Uterus (tissue), 3 donors: ENCODE measurements at regions not wholly inside any gene's neighbourhood (a gene's known extent, or its start where the extent isn't known, plus 50 kb on each side); places are given as distances from the start of the nearest gene placed in this dataset.

Experiments used
- DNase-seq, 2 donors: peaks; one replicate each; pipeline ENCODE4 v3.0.0-alpha.2; 2019 to 2020
- H3K27ac ChIP-seq, 2 donors: fragments of 200-600 bp; sonication (generic); 1 replicate in 1 of 2; 2 replicates in 1 of 2; pipeline ENCODE4 v1.5.1; 2016 to 2018
- H3K27me3 ChIP-seq, 2 donors: fragments of 200-600 bp; sonication (generic); one replicate each; pipeline ENCODE4 v1.5.1; 2018 to 2019; ENCODE audit warnings: control low read depth in 1 of 2
- H3K36me3 ChIP-seq, 2 donors: fragments of 200-600 bp; sonication (generic); one replicate each; pipeline ENCODE4 v1.5.1; 2019; ENCODE audit warnings: control low read depth in 1 of 2
- H3K4me1 ChIP-seq, 2 donors: fragments of 200-600 bp; sonication (generic); one replicate each; pipeline ENCODE4 v1.5.1; 2018 to 2019; ENCODE audit warnings: control low read depth in 1 of 2
- H3K4me3 ChIP-seq, 2 donors: fragments of 200-600 bp; sonication (generic); 1 replicate in 1 of 2; 2 replicates in 1 of 2; pipeline ENCODE4 v1.5.1; 2018 to 2019; ENCODE audit warnings: mild to moderate bottlenecking in 1 of 2
- H3K9me3 ChIP-seq, 2 donors: fragments of 200-600 bp; sonication (generic); one replicate each; pipeline ENCODE4 v1.5.1; 2019; ENCODE audit warnings: control low read depth in 1 of 2
- POLR2A ChIP-seq, 2 donors: fragments of 450-650 bp; IDR thresholded peaks; one replicate each; pipeline ENCODE4 v1.6.1; 2016; ENCODE audit warnings: antibody characterized with exemption in 2 of 2, mild to moderate bottlenecking in 1 of 2, moderate library complexity in 1 of 2
- intact Hi-C: fragments of 100-400 bp; cut with DNase I; formaldehyde crosslinking; loops from one replicate; pipeline ENCODE4 v1.15.1; 2023; ENCODE audit warnings: low total_unique reads
- TF ChIP-seq, protein P1 (sequence below), 4 experiments: fragments of 200-600 bp in 2 of 4; fragments of 450-650 bp in 2 of 4; sonication (generic) in 2 of 4; IDR thresholded peaks; one replicate each; pipeline ENCODE4 v1.5.1; 2016 to 2019; ENCODE audit warnings: antibody characterized with exemption in 4 of 4, mild to moderate bottlenecking in 2 of 4, moderate library complexity in 1 of 4
- donor health status: DM: yes; HTN: yes; CAD: no.

DNA sequence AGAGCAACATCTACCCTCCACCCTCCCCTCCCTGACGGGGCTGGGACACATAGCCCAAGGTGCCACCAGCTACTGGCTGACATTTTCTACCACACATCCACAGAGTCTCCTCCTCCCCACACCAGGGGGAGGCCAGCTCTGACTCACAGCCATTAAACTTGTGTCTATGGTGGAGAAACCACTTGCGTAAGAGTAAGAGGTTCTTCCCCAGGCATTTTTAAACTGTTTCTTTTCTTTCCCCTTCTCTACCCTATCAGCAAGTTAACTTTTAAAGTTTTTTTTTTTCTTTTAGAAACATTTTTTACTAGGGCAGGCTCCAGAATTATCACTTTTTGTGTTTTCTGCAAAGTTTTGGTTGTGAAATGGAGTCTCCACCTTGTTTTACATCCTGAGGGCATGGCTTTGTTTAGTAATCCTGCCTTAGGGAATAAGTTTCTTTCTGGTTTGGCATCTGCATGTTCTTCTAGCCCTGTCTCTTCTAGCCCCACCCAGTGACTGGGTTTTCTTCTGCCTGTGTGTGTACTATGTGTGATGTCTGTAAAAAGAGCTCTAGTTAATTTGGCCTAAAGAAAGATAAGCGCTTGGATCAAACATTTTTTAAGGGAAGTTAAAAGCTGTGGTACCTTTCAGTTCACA is 148.8 kb upstream of the GADL1 start:
- no peak for DNase-seq
- Histone ChIP-seq H3K9me3 (no peaks in the 10 kb centered on the region), H3K4me3 (no peak overlapping the region), H3K27ac (no peak overlapping the region), H3K4me1 (no peaks in the 10 kb centered on the region), H3K36me3 (no peaks in the 10 kb centered on the region), H3K27me3 (no peaks in the 10 kb centered on the region)
- TF ChIP-seq, protein P1, sequence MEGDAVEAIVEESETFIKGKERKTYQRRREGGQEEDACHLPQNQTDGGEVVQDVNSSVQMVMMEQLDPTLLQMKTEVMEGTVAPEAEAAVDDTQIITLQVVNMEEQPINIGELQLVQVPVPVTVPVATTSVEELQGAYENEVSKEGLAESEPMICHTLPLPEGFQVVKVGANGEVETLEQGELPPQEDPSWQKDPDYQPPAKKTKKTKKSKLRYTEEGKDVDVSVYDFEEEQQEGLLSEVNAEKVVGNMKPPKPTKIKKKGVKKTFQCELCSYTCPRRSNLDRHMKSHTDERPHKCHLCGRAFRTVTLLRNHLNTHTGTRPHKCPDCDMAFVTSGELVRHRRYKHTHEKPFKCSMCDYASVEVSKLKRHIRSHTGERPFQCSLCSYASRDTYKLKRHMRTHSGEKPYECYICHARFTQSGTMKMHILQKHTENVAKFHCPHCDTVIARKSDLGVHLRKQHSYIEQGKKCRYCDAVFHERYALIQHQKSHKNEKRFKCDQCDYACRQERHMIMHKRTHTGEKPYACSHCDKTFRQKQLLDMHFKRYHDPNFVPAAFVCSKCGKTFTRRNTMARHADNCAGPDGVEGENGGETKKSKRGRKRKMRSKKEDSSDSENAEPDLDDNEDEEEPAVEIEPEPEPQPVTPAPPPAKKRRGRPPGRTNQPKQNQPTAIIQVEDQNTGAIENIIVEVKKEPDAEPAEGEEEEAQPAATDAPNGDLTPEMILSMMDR (IDR thresholded peaks at IDR 0.05) = no peak
- TF ChIP-seq POLR2A (IDR thresholded peaks at IDR 0.05) = no peak
- intact Hi-C loops = no loop called here

DNA sequence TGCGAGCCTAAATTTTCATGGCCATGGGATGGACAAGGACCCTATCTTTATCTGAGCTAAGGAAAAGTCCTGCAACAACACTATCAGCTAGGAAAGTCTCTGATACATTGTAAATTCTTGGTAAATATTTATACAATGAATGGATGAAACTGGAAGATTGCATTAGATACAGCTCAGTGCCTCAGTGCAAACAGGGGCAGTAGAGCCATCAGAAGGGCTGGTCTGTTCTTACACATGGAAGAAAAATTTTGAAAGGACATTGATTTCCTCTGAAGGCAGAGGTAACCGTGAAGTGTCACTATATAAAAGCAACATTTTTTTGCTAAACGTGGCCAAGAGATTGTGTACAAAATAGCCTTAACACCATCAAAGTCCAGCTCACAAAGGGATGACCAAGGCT is 153.2 kb upstream of the GADL1 start:
- no peaks in the 10 kb centered on the region for H3K9me3 ChIP-seq
- no peak overlapping the region for H3K4me3 ChIP-seq
- no peak overlapping the region for H3K27ac ChIP-seq
- TF ChIP-seq POLR2A (IDR thresholded peaks at IDR 0.05) = no peak
- TF ChIP-seq, protein P1 (IDR thresholded peaks at IDR 0.05) = no peak
- no peaks in the 10 kb centered on the region for H3K27me3 ChIP-seq
- H3K36me3 ChIP-seq = no peaks in the 10 kb centered on the region
- intact Hi-C loops = no loop called here
- H3K4me1 ChIP-seq = no peaks in the 10 kb centered on the region
- DNase-seq = no peak

DNA sequence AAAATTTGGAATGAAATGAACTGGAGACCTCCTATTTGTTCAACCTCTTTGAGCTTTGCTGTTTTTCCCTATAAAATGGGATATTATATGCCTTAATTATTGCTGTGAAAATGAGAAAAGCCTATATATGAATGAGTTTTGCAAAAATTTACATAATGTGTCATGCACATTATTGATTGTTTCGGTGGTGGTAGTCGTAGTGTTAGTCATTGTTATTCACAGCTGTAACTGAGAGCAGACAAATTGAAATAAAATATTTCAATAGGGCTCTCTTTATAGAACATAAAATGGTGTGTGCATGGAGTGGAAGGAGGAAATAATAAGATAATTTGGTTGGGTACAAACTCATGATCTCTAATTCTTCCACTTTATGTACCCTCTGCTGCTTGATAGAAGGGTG is 153.7 kb upstream of the GADL1 start:
- no peaks in the 10 kb centered on the region for H3K36me3 ChIP-seq
- no peaks in the 10 kb centered on the region for H3K4me1 ChIP-seq
- no peaks in the 10 kb centered on the region for H3K9me3 ChIP-seq
- H3K4me3 ChIP-seq = no peak overlapping the region
- H3K27me3 ChIP-seq = no peaks in the 10 kb centered on the region
- intact Hi-C loops = no loop called here
- TF ChIP-seq, protein P1 (IDR thresholded peaks at IDR 0.05) = no peak
- TF ChIP-seq POLR2A (IDR thresholded peaks at IDR 0.05) = no peak
- DNase-seq = no peak
- H3K27ac ChIP-seq = no peak overlapping the region

DNA sequence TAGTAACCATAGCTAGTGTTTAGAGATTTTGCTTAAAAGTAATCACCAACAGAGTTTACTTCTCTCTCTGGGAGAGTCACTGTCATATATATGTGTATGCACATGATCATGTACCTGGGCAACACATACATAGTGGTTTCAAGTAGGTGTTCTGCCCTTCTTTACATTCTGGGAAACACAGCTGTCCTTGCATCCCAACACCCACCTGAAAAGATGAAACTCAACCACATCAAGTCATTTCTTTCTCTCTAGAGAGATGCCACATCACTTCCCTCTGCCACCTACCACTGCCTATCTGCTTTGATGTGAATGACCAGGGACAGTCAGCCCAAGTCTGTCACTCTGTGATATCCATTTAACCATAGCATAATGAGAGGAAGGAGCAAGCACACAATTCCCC is 155.8 kb upstream of the GADL1 start:
- no peaks in the 10 kb centered on the region for H3K36me3 ChIP-seq
- H3K4me1 ChIP-seq = no peaks in the 10 kb centered on the region
- intact Hi-C loops = no loop called here
- H3K27ac ChIP-seq = no peak overlapping the region
- no peak for DNase-seq
- H3K9me3 ChIP-seq = no peaks in the 10 kb centered on the region
- TF ChIP-seq, protein P1 (IDR thresholded peaks at IDR 0.05) = no peak
- TF ChIP-seq POLR2A (IDR thresholded peaks at IDR 0.05) = no peak
- H3K27me3 ChIP-seq = no peaks in the 10 kb centered on the region
- H3K4me3 ChIP-seq = no peak overlapping the region

DNA sequence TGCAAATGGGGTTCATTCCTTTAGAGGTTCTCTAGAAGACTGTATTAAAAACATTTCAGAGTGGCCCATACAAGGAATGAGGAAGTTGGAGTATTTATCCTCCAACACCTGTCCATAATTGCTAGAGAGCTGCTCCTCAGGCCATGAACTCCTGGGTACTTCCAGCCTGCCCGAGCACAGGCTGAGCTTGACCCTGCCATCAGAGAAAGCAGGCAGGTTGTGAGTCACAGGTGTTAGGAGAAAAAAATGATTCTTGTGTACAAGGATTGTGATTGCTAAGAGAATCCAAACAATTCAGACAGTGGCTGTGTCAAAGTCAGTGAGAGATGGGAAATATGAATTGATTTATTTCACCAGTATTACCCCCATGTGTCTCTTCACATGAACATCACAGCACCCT is 156.8 kb upstream of the GADL1 start:
- Histone ChIP-seq H3K4me3 (no peak overlapping the region), H3K27ac (no peak overlapping the region), H3K36me3 (no peaks in the 10 kb centered on the region), H3K4me1 (no peaks in the 10 kb centered on the region), H3K27me3 (no peaks in the 10 kb centered on the region), H3K9me3 (no peaks in the 10 kb centered on the region)
- DNase-seq = no peak
- no peak for TF ChIP-seq POLR2A (IDR thresholded peaks at IDR 0.05)
- TF ChIP-seq, protein P1 (IDR thresholded peaks at IDR 0.05) = no peak
- intact Hi-C loops = no loop called here
